Endothelial cell of umbilical vein (primary cell): ENCODE measurements at regions not wholly inside any gene's neighbourhood (a gene's known extent, or its start where the extent isn't known, plus 50 kb on each side); places are given as distances from the start of the nearest gene placed in this dataset.

Experiments
- BruUV-seq: library from RNA; stranded (reverse); fragments of 400-500 nt; replicated peaks from 2 replicates; lab custom pipeline; 2021; lab: Mats Ljungman, UMichigan
- CTCF ChIA-PET: fragments of 300-600, 350-600 bp; sonication (Branson Sonifier 250); formaldehyde crosslinking; loops from one replicate; lab custom pipeline; 2021; ENCODE audit warnings: antibody characterized with exemption, inconsistent platforms; lab: Charles Lee
- POLR2A ChIA-PET: fragments of 300-600, 350-600 bp; sonication (Branson Sonifier 250); formaldehyde crosslinking; loops from one replicate; lab custom pipeline; 2021; ENCODE audit warnings: antibody characterized with exemption, inconsistent platforms; lab: Charles Lee
- DNase-seq: peaks from one replicate; pipeline ENCODE4 v3.0.0-alpha.2; 2011; ENCODE audit warnings: low read depth, low spot score
- FAIRE-seq: peaks from 2 replicates; lab custom pipeline; 2011; peaks lifted over from hg19 to GRCh38; lab: Jason Lieb, UNC
- H2AFZ ChIP-seq: 2 replicates; pipeline ENCODE4 v1.6.0; 2012; ENCODE audit warnings: low read depth, low read length, control low read depth, inconsistent platforms
- H3K27ac ChIP-seq: 2 replicates; pipeline ENCODE4 v1.5.1; 2011; ENCODE audit warnings: low read depth, mild to moderate bottlenecking, control low read depth, low read length, moderate library complexity; ENCODE audit not compliant: insufficient read depth
- H3K27me3 ChIP-seq, 2 experiments: 2 replicates each; pipeline versions ENCODE4 v1.6.0 to v1.6.1; 2011; ENCODE audit warnings: low read length in 2 of 2, mixed read lengths in 1 of 2; ENCODE audit not compliant: control insufficient read depth in 2 of 2, insufficient read depth in 2 of 2
- H3K36me3 ChIP-seq, 2 experiments: 2 replicates in 1 of 2; 3 replicates in 1 of 2; pipeline ENCODE4 v1.5.1; 2011; ENCODE audit warnings: low read length in 2 of 2, mild to moderate bottlenecking in 1 of 2, moderate library complexity in 1 of 2; ENCODE audit not compliant: control insufficient read depth in 2 of 2, insufficient read depth in 2 of 2; ENCODE audit errors: extremely low read depth in 1 of 2
- H3K4me1 ChIP-seq: 3 replicates; pipeline ENCODE4 v1.5.1; 2011; ENCODE audit warnings: mild to moderate bottlenecking, low read length; ENCODE audit not compliant: control insufficient read depth, insufficient read depth; ENCODE audit errors: extremely low read depth
- H3K4me2 ChIP-seq: 2 replicates; pipeline ENCODE4 v1.6.1; 2011; ENCODE audit warnings: low read length, control low read depth, mixed read lengths; ENCODE audit not compliant: insufficient read depth
- H3K4me3 ChIP-seq, 3 experiments: fragments of 200-600 bp in 1 of 3; sonication (generic), shearing (Covaris generic) in 1 of 3; replicated peaks in 1 of 3; 2 replicates each; pipeline ENCODE4 v1.5.1; 2011 to 2016; ENCODE audit warnings: control low read depth in 3 of 3, low read length in 3 of 3, mild to moderate bottlenecking in 2 of 3, inconsistent platforms in 1 of 3, low read depth in 1 of 3, moderate library complexity in 1 of 3; ENCODE audit not compliant: insufficient read depth in 1 of 3
- H3K79me2 ChIP-seq: 2 replicates; pipeline ENCODE4 v1.6.0; 2012; ENCODE audit warnings: low read length, inconsistent platforms; ENCODE audit not compliant: control insufficient read depth, insufficient read depth
- H3K9ac ChIP-seq: replicated peaks from 2 replicates; pipeline ENCODE3; 2011; ENCODE audit warnings: low read length, control low read depth; ENCODE audit not compliant: insufficient read depth; ENCODE audit errors: extremely low read depth
- H3K9me1 ChIP-seq: replicated peaks from 3 replicates; pipeline ENCODE4 v1.6.0; 2011; ENCODE audit warnings: mild to moderate bottlenecking, low read length; ENCODE audit not compliant: control insufficient read depth, insufficient read depth; ENCODE audit errors: extremely low read depth
- H3K9me3 ChIP-seq: replicated peaks from 2 replicates; pipeline ENCODE4 v1.5.1; 2012; ENCODE audit warnings: low read length, inconsistent platforms; ENCODE audit not compliant: control insufficient read depth, insufficient read depth
- H4K20me1 ChIP-seq: replicated peaks from 2 replicates; pipeline ENCODE3; 2011; ENCODE audit warnings: mild to moderate bottlenecking, low read length; ENCODE audit not compliant: control insufficient read depth, insufficient read depth; ENCODE audit errors: extremely low read depth
- EZH2 ChIP-seq: IDR thresholded peaks from 2 replicates; pipeline ENCODE4 v1.6.1; 2012; ENCODE audit warnings: borderline replicate concordance, low read depth, mild to moderate bottlenecking, moderate library complexity, low read length, inconsistent platforms; ENCODE audit not compliant: severe bottlenecking
- FOS ChIP-seq: IDR thresholded peaks from 2 replicates; pipeline ENCODE4 v1.6.1; 2011; ENCODE audit warnings: mild to moderate bottlenecking, low read length, moderate library complexity, borderline replicate concordance; ENCODE audit not compliant: insufficient read depth
- GATA2 ChIP-seq: IDR thresholded peaks from 2 replicates; pipeline ENCODE4 v1.7.0; 2011; ENCODE audit warnings: low read depth, mild to moderate bottlenecking, moderate library complexity, mixed read lengths, low read length; ENCODE audit not compliant: insufficient read length, insufficient read depth
- JUN ChIP-seq: IDR thresholded peaks from 2 replicates; pipeline ENCODE4 v1.6.1; 2011; ENCODE audit warnings: borderline replicate concordance, low read depth; ENCODE audit not compliant: insufficient read length, insufficient read depth
- MYC ChIP-seq: IDR thresholded peaks from one replicate; pipeline ENCODE4 v1.6.1; 2011; ENCODE audit warnings: mild to moderate bottlenecking, low read depth, low read length
- POLR2A ChIP-seq: IDR thresholded peaks from 2 replicates; pipeline ENCODE4 v1.6.1; 2012; ENCODE audit warnings: low read depth, mild to moderate bottlenecking, control low read depth, low read length
- dilution Hi-C: fragments of 300-500 bp; cut with MboI; formaldehyde crosslinking; loops from one replicate; pipeline ENCODE4 v1.15.0; 2019; ENCODE audit warnings: low sequenced_read_pairs; ENCODE audit not compliant: extremely low pct_ligation_motif_present
- intact Hi-C: fragments of 100-400 bp; cut with micrococcal nuclease; formaldehyde crosslinking; loops from one replicate; pipeline ENCODE4 v1.10.0; 2022

DNA sequence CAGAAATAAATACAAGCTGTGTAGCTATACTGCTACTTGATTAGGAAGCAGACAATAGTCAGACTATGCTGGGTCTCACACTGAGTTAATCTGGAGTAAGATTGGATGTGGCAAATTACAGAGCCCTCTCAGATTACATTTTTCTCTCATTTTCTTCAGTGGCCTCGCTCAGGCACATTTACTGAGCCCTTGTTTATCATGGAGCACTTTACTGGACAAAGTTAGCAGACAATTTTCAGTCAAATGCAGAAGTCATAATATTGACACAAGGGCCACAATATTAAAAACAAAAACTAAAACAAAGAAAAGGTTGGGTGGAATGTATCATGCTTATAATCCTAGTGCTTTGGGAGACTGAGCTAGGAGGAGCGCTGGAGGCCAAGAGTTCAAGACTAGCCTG is 95.0 kb upstream of the MAP3K7 start:
- TF ChIP-seq EZH2 (no peak), FOS (no peak), MYC (no peak), POLR2A (no peak), JUN (no peak), GATA2 (no peak)
- H3K79me2 ChIP-seq, result no peaks in the 10 kb centered on the region

GRCh38 chr6:90678049-90678779 is 91.3 kb upstream of the MAP3K7 start:
- CTCF ChIA-PET, result no interaction called here
- no TSS peak for BruUV-seq
- no peak for FAIRE-seq

More for the DNA sequence above, 95.0 kb upstream of the MAP3K7 start:
- dilution Hi-C loops (no loop called here), intact Hi-C loops (no loop called here)
- DNase-seq (no peak), FAIRE-seq (no peak)
- Histone ChIP-seq H3K9me1 (no peaks in the 10 kb centered on the region), H3K4me1 (no peaks in the 10 kb centered on the region), H4K20me1 (no peaks in the 10 kb centered on the region), H3K27ac (no peak overlapping the region), H3K9ac (no peak overlapping the region), H2AFZ (no peak overlapping the region), H3K27me3 (no peaks in the 10 kb centered on the region), H3K36me3 (no peaks in the 10 kb centered on the region), H3K4me3 (no peak overlapping the region), H3K4me2 (no peak overlapping the region), H3K9me3 (no peaks in the 10 kb centered on the region)
- CTCF ChIA-PET, result no interaction called here
- POLR2A ChIA-PET, result no interaction called here
- BruUV-seq, result no TSS peak

More at GRCh38 chr6:90678049-90678779, 91.3 kb upstream of the MAP3K7 start:
- H3K36me3 ChIP-seq, result no peaks in the 10 kb centered on the region
- H3K4me3 ChIP-seq, result no peak overlapping the region
- H3K4me2 ChIP-seq, result no peak overlapping the region
- H4K20me1 ChIP-seq, result no peaks in the 10 kb centered on the region
- no peak overlapping the region for H2AFZ ChIP-seq
- H3K9me3 ChIP-seq, result no peaks in the 10 kb centered on the region
- no peak overlapping the region for H3K9ac ChIP-seq
- H3K79me2 ChIP-seq, result no peaks in the 10 kb centered on the region
- intact Hi-C loops, result no loop called here
- TF ChIP-seq EZH2 (no peak), FOS (no peak), MYC (no peak)
- DNase-seq, result no peak
- no peaks in the 10 kb centered on the region for H3K4me1 ChIP-seq
- POLR2A ChIA-PET, result no interaction called here
- dilution Hi-C loops, result no loop called here
- H3K9me1 ChIP-seq, result no peaks in the 10 kb centered on the region
- peaks cover 0 to 2% of the 10 kb centered on the region in 2 experiments for H3K27me3 ChIP-seq
- no peak overlapping the region for H3K27ac ChIP-seq
